ENCODE measurements at regions not wholly inside any gene's neighbourhood (a gene's known extent, or its start where the extent isn't known, plus 50 kb on each side); places are given as distances from the start of the nearest gene placed in this dataset.

GRCh38 chr9:10686943-10687342, 74.1 kb upstream of the PTPRD start:
- Histone ChIP-seq H3K9me3 (ENCODE audit: insufficient read depth, low read depth) (no peaks in the 10 kb centered on the region), H3K4me1 (replicated peaks; ENCODE audit: insufficient read depth) (no peaks in the 10 kb centered on the region), H3K27me3 (ENCODE audit: insufficient read depth, low read depth) (no peaks in the 10 kb centered on the region), H3K27ac (no peak overlapping the region), H3K79me2 (ENCODE audit: low read depth) (no peaks in the 10 kb centered on the region), H3K4me3 (no peak overlapping the region), H4K20me1 (ENCODE audit: insufficient read depth) (no peaks in the 10 kb centered on the region), H3K4me2 (no peak overlapping the region), H3K36me3 (ENCODE audit: low read depth) (no peaks in the 10 kb centered on the region), H2AFZ (no peak overlapping the region), H3F3A (ENCODE audit: insufficient read depth, low read depth) (no peaks in the 10 kb centered on the region), H3K9me2 (ENCODE audit: insufficient read depth) (no peaks in the 10 kb centered on the region)
- no peak for TF ChIP-seq EZH2 (IDR thresholded peaks at IDR 0.05; ENCODE audit: low read depth)
- TF ChIP-seq, protein P1, sequence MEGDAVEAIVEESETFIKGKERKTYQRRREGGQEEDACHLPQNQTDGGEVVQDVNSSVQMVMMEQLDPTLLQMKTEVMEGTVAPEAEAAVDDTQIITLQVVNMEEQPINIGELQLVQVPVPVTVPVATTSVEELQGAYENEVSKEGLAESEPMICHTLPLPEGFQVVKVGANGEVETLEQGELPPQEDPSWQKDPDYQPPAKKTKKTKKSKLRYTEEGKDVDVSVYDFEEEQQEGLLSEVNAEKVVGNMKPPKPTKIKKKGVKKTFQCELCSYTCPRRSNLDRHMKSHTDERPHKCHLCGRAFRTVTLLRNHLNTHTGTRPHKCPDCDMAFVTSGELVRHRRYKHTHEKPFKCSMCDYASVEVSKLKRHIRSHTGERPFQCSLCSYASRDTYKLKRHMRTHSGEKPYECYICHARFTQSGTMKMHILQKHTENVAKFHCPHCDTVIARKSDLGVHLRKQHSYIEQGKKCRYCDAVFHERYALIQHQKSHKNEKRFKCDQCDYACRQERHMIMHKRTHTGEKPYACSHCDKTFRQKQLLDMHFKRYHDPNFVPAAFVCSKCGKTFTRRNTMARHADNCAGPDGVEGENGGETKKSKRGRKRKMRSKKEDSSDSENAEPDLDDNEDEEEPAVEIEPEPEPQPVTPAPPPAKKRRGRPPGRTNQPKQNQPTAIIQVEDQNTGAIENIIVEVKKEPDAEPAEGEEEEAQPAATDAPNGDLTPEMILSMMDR (conservative IDR thresholded peaks at IDR 0.05) = no peak
- ChIA-PET CTCF (no interaction called here), POLR2A (ENCODE audit: unreplicated experiment) (interaction anchor here (0.5 kb wide), 1 partner anchor 174 kb away, joined by 3 read pairs; no protein-coding TSS in a partner anchor)
- DNase-seq = no peak
- BruUV-seq (replicated peaks) = no TSS peak
- intact Hi-C loops (cut with micrococcal nuclease; ENCODE audit: unreplicated experiment) = no loop called here

GRCh38 chr9:10690546-10690945, 77.7 kb upstream of the PTPRD start:
- no peak overlapping the region for H3K27ac ChIP-seq
- BruUV-seq (replicated peaks) = no TSS peak
- POLR2A ChIA-PET (ENCODE audit: unreplicated experiment) = no interaction called here

DNA sequence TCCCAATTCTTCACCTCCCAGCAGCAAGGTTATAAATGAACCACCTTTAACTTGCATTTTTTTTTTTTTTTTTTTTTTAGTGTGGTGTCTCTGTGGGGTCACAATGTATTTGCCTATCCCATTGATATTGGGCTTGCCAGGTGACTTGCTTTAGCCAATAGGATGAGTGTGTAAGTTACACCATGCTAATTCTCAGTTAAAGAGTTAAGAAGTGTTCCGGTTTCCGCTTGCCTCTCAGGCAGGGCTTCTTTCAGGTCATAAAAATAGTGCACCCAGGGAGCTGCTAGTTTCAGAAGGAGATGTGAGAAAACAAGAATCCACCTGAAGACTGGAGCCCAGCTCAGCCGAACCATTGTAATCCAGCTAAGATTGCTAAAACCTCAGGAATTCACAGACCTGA, 84.2 kb upstream of the PTPRD start:
- ChIA-PET CTCF (no interaction called here), POLR2A (ENCODE audit: unreplicated experiment) (no interaction called here)
- Histone ChIP-seq H4K20me1 (ENCODE audit: insufficient read depth) (no peaks in the 10 kb centered on the region), H3K36me3 (ENCODE audit: low read depth) (no peaks in the 10 kb centered on the region), H3K27me3 (ENCODE audit: insufficient read depth, low read depth) (no peaks in the 10 kb centered on the region), H3K79me2 (ENCODE audit: low read depth) (no peaks in the 10 kb centered on the region), H3K9me2 (ENCODE audit: insufficient read depth) (no peaks in the 10 kb centered on the region), H3K4me1 (replicated peaks; ENCODE audit: insufficient read depth) (no peaks in the 10 kb centered on the region), H3F3A (ENCODE audit: insufficient read depth, low read depth) (no peaks in the 10 kb centered on the region), H2AFZ (no peak overlapping the region), H3K9me3 (ENCODE audit: insufficient read depth, low read depth) (no peaks in the 10 kb centered on the region), H3K27ac (no peak overlapping the region), H3K4me2 (no peak overlapping the region), H3K4me3 (no peak overlapping the region)
- no TSS peak for BruUV-seq (replicated peaks)
- TF ChIP-seq EZH2 (IDR thresholded peaks at IDR 0.05; ENCODE audit: low read depth) = no peak
- TF ChIP-seq, protein P1 (conservative IDR thresholded peaks at IDR 0.05) = no peak
- no peak for DNase-seq
- intact Hi-C loops (cut with micrococcal nuclease; ENCODE audit: unreplicated experiment) = no loop called here

More at GRCh38 chr9:10690546-10690945, 77.7 kb upstream of the PTPRD start:
- TF ChIP-seq EZH2 (IDR thresholded peaks at IDR 0.05; ENCODE audit: low read depth) = no peak
- TF ChIP-seq, protein P1 (conservative IDR thresholded peaks at IDR 0.05) = no peak
- no peak for DNase-seq
- H3K9me2 ChIP-seq (ENCODE audit: insufficient read depth) = no peaks in the 10 kb centered on the region
- H2AFZ ChIP-seq = no peak overlapping the region
- no peaks in the 10 kb centered on the region for H3K4me1 ChIP-seq (replicated peaks; ENCODE audit: insufficient read depth)
- CTCF ChIA-PET = no interaction called here
- no peaks in the 10 kb centered on the region for H3F3A ChIP-seq (ENCODE audit: insufficient read depth, low read depth)
- H3K4me2 ChIP-seq = no peak overlapping the region
- H3K79me2 ChIP-seq (ENCODE audit: low read depth) = no peaks in the 10 kb centered on the region
- H4K20me1 ChIP-seq (ENCODE audit: insufficient read depth) = no peaks in the 10 kb centered on the region
- intact Hi-C loops (cut with micrococcal nuclease; ENCODE audit: unreplicated experiment) = no loop called here
- H3K36me3 ChIP-seq (ENCODE audit: low read depth) = no peaks in the 10 kb centered on the region
- no peaks in the 10 kb centered on the region for H3K27me3 ChIP-seq (ENCODE audit: insufficient read depth, low read depth)
- H3K9me3 ChIP-seq (ENCODE audit: insufficient read depth, low read depth) = no peaks in the 10 kb centered on the region
- H3K4me3 ChIP-seq = no peak overlapping the region

All from PC-9 (cell line).